ENCODE measurements at regions not wholly inside any gene's neighbourhood (a gene's known extent, or its start where the extent isn't known, plus 50 kb on each side); places are given as distances from the start of the nearest gene placed in this dataset.

DNA sequence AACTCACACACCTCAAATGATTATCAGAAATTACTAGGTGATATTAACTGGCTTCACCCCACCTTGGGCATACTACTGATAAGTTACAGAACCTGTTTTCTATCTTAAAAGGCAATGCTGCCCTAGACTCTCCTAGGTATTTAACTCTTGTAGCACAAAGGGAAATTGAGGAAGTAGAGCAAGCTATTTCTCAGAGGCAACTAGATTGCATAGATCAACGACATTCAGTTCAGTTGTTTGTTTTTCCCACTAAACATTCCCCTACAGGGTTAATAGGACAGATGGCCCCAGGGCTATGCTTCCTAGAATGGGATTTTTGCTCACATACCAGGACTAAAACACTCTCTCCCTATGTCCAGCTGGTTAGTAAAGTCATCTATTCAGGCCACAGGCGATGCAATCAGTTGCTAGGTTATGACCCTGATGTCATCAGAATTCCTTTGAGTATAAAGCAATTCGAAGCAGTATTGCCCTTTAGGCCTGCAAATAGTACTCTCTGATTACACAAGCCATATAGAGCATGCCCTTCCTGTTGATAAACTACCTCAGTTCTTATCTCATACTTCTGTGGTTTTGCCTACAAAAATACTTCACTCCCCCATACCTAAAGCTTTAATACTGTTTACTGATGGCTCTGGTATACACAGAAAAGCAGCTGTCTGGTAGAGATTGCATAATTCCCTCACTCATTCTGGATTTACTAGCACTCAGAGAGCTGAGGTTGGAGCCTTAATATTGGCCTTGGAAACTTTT is 67.4 kb upstream of the ASCC3 start (continued):
- TF ChIP-seq GATAD1 (CRISPR knock-in tag; IDR thresholded peaks at IDR 0.05) (no peak), GFI1 (CRISPR knock-in tag; IDR thresholded peaks at IDR 0.05; ENCODE audit: borderline replicate concordance) (peak; percentile 94), ELF3 (CRISPR knock-in tag; IDR thresholded peaks at IDR 0.05) (no peak), ZNF12 (CRISPR knock-in tag; IDR thresholded peaks at IDR 0.05) (no peak), SCMH1 (CRISPR knock-in tag; IDR thresholded peaks at IDR 0.05; ENCODE audit: borderline replicate concordance) (no peak), IRF2 (CRISPR knock-in tag; IDR thresholded peaks at IDR 0.05) (0 out of 2 replicates have a peak, but pooled peaks have one; percentile 32), HNRNPLL (IDR thresholded peaks at IDR 0.05; ENCODE audit: low read depth, low read length, poor library complexity, severe bottlenecking) (no peak), SMC3 (IDR thresholded peaks at IDR 0.05; ENCODE audit: low read length) (no peak), RXRB (CRISPR knock-in tag; IDR thresholded peaks at IDR 0.05; ENCODE audit: borderline replicate concordance) (peak; percentile 49; the same call in 1 of the 2 replicates), FOSL2 (CRISPR knock-in tag; IDR thresholded peaks at IDR 0.05) (peak; percentile 50), KDM6A (CRISPR knock-in tag; IDR thresholded peaks at IDR 0.05; ENCODE audit: low read depth) (no peak), ZNF782 (CRISPR knock-in tag; IDR thresholded peaks at IDR 0.05; ENCODE audit: borderline replicate concordance) (no peak), HNRNPL (IDR thresholded peaks at IDR 0.05; ENCODE audit: low read depth, low read length) (no peak), MAFG (CRISPR knock-in tag; IDR thresholded peaks at IDR 0.05) (no peak), NR2C2 (CRISPR knock-in tag; IDR thresholded peaks at IDR 0.05; ENCODE audit: borderline replicate concordance) (0 out of 2 replicates have a peak, but pooled peaks have one; percentile 37), ZNF652 (CRISPR knock-in tag; IDR thresholded peaks at IDR 0.05; ENCODE audit: borderline replicate concordance, low read depth) (peak; percentile 56), CAMTA2 (CRISPR knock-in tag; IDR thresholded peaks at IDR 0.05; ENCODE audit: borderline replicate concordance) (no peak), ZNF264 (CRISPR knock-in tag; IDR thresholded peaks at IDR 0.05) (no peak)
- TF ChIP-seq, protein P1, sequence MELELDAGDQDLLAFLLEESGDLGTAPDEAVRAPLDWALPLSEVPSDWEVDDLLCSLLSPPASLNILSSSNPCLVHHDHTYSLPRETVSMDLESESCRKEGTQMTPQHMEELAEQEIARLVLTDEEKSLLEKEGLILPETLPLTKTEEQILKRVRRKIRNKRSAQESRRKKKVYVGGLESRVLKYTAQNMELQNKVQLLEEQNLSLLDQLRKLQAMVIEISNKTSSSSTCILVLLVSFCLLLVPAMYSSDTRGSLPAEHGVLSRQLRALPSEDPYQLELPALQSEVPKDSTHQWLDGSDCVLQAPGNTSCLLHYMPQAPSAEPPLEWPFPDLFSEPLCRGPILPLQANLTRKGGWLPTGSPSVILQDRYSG (CRISPR knock-in tag; IDR thresholded peaks at IDR 0.05), result no peak
- TF ChIP-seq, protein P2, sequence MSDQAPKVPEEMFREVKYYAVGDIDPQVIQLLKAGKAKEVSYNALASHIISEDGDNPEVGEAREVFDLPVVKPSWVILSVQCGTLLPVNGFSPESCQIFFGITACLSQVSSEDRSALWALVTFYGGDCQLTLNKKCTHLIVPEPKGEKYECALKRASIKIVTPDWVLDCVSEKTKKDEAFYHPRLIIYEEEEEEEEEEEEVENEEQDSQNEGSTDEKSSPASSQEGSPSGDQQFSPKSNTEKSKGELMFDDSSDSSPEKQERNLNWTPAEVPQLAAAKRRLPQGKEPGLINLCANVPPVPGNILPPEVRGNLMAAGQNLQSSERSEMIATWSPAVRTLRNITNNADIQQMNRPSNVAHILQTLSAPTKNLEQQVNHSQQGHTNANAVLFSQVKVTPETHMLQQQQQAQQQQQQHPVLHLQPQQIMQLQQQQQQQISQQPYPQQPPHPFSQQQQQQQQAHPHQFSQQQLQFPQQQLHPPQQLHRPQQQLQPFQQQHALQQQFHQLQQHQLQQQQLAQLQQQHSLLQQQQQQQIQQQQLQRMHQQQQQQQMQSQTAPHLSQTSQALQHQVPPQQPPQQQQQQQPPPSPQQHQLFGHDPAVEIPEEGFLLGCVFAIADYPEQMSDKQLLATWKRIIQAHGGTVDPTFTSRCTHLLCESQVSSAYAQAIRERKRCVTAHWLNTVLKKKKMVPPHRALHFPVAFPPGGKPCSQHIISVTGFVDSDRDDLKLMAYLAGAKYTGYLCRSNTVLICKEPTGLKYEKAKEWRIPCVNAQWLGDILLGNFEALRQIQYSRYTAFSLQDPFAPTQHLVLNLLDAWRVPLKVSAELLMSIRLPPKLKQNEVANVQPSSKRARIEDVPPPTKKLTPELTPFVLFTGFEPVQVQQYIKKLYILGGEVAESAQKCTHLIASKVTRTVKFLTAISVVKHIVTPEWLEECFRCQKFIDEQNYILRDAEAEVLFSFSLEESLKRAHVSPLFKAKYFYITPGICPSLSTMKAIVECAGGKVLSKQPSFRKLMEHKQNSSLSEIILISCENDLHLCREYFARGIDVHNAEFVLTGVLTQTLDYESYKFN (CRISPR knock-in tag; conservative IDR thresholded peaks at IDR 0.05), result peak; percentile 63
- TF ChIP-seq, protein P3, sequence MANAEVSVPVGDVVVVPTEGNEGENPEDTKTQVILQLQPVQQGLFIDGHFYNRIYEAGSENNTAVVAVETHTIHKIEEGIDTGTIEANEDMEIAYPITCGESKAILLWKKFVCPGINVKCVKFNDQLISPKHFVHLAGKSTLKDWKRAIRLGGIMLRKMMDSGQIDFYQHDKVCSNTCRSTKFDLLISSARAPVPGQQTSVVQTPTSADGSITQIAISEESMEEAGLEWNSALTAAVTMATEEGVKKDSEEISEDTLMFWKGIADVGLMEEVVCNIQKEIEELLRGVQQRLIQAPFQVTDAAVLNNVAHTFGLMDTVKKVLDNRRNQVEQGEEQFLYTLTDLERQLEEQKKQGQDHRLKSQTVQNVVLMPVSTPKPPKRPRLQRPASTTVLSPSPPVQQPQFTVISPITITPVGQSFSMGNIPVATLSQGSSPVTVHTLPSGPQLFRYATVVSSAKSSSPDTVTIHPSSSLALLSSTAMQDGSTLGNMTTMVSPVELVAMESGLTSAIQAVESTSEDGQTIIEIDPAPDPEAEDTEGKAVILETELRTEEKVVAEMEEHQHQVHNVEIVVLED (CRISPR knock-in tag; IDR thresholded peaks at IDR 0.05; ENCODE audit: borderline replicate concordance), result no peak
- TF ChIP-seq, protein P4, sequence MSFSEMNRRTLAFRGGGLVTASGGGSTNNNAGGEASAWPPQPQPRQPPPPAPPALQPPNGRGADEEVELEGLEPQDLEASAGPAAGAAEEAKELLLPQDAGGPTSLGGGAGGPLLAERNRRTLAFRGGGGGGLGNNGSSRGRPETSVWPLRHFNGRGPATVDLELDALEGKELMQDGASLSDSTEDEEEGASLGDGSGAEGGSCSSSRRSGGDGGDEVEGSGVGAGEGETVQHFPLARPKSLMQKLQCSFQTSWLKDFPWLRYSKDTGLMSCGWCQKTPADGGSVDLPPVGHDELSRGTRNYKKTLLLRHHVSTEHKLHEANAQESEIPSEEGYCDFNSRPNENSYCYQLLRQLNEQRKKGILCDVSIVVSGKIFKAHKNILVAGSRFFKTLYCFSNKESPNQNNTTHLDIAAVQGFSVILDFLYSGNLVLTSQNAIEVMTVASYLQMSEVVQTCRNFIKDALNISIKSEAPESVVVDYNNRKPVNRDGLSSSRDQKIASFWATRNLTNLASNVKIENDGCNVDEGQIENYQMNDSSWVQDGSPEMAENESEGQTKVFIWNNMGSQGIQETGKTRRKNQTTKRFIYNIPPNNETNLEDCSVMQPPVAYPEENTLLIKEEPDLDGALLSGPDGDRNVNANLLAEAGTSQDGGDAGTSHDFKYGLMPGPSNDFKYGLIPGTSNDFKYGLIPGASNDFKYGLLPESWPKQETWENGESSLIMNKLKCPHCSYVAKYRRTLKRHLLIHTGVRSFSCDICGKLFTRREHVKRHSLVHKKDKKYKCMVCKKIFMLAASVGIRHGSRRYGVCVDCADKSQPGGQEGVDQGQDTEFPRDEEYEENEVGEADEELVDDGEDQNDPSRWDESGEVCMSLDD (CRISPR knock-in tag; IDR thresholded peaks at IDR 0.05; ENCODE audit: borderline replicate concordance), result no peak
